ENCODE measurements at regions not wholly inside any gene's neighbourhood (a gene's known extent, or its start where the extent isn't known, plus 50 kb on each side); places are given as distances from the start of the nearest gene placed in this dataset.

DNA sequence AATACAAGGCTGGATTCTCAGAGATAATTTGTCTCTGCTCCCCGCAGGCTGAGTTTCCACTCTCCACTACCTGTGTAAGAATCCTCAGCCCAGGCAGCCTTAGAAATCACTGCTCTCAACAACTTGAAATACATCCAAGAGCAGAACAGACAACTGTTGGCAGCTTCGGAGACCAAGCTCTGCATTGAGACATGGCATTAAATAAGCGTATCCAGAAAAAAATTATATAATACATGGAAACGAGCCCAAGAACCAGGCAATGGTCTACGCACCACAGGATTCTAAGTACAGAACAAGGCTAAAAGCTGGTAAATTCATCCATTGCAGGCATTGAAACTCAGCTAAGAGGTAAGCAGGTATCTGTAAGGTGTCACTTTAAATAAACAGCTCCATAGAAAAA lies 165.5 kb upstream of the DIO3 start:
- TF ChIP-seq SPI1 (IDR thresholded peaks at IDR 0.05; ENCODE audit: low read depth, low read length) = no peak
- no peak for TF ChIP-seq POLR2AphosphoS5 (IDR thresholded peaks at IDR 0.05; ENCODE audit: low read depth, low read length)
- TF ChIP-seq POLR2A (IDR thresholded peaks at IDR 0.05; ENCODE audit: low read depth, low read length) = no peak
- TF ChIP-seq PAX5 (IDR thresholded peaks at IDR 0.05; ENCODE audit: insufficient read depth, low read length, severe bottlenecking) = no peak
- no peak for TF ChIP-seq TAF1 (IDR thresholded peaks at IDR 0.05; ENCODE audit: low read depth, low read length)
